HG03432 (cell line): ENCODE measurements at regions not wholly inside any gene's neighbourhood (a gene's known extent, or its start where the extent isn't known, plus 50 kb on each side); places are given as distances from the start of the nearest gene placed in this dataset.

Experiments used
- ATAC-seq: cut with Tn5 transposase; IDR thresholded peaks from one replicate; pipeline ENCODE4 v1.9.1; 2021; ENCODE audit warnings: mild to moderate bottlenecking, moderate library complexity; ENCODE audit not compliant: unreplicated experiment

DNA sequence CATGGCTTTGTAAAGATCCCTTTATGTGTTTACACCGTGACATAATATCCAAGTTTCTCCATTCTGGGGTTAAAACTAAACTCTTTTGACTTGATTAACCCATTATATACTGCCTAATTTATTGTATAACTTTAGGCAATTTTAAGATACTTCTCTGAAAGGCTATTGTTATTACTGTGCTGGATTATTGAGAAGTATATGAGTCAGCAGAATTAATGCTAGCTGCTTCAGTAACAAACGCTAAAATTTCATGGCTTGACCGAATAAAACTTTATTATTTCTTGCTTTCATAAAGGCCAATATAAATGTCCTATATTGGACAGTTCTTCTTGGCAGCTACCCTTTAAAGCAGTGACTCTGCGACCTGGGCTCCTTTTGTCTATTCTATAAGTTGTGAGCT is 853.9 kb downstream of the SORCS3 start:
- no peak for ATAC-seq

DNA sequence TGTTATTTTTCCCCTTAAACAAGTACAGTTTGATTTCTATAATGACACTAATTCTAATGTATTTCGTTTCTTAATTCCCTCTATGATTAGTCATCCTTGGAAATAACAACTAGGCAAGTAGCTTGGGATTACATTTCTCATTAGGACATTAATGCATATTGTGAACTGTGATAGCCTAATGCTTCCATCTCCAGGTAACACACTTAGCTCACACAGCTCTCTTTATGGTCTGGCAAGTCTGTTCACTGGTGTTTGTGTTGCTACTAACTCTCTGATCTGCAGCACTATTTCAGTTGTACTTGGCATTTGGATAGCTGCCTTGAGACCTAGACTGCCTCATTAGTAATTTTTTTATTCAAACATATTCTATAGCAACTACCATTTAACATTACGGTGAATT is 853.2 kb downstream of the SORCS3 start:
- ATAC-seq = no peak

DNA sequence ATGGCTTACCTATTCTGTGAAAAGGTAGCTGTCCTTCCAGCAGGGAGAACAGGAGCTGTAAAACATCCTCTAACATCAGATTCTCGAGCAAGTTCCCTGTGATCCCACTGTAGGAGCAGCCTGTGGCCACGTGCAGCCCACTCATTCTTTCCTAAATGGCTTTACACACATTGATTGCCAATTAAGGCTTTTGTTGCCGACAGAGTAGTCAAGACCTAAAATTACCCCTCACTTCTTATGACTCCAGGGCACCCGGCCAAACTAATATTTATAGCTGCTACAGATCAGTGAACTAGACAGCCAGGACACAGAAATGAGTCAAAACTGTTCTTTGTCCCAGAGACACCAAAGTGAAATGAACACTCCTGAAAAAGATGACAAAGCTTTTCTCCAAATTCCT is 832.1 kb downstream of the SORCS3 start:
- ATAC-seq = no peak

- no peak for ATAC-seq
Measured at GRCh38 chr10:105468759-105469158, 827.7 kb downstream of the SORCS3 start.

DNA sequence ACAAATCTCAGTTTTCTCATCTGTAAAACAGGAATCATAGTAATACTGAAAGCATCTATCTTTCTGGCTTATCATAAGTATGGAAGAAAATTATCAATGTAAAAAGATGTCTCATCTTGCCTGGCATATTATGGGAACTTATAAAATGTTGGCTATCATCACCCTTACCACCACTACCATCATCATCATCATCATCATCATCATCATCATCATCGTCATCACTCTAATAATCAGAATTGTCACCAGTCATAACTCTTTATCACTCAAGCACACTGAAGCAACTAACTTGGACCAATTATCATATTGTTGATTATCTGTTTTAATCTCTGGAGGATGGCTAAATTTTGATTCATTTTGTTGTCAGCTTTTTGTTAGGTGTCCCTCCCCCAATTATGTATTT is 825.4 kb downstream of the SORCS3 start:
- ATAC-seq = no peak

- ATAC-seq = no peak
Measured at GRCh38 chr10:105434970-105435369, 793.9 kb downstream of the SORCS3 start.

GRCh38 chr10:105413997-105414396 is 772.9 kb downstream of the SORCS3 start:
- no peak for ATAC-seq

- ATAC-seq = no peak
Measured at GRCh38 chr10:105409370-105409769, 768.3 kb downstream of the SORCS3 start.

DNA sequence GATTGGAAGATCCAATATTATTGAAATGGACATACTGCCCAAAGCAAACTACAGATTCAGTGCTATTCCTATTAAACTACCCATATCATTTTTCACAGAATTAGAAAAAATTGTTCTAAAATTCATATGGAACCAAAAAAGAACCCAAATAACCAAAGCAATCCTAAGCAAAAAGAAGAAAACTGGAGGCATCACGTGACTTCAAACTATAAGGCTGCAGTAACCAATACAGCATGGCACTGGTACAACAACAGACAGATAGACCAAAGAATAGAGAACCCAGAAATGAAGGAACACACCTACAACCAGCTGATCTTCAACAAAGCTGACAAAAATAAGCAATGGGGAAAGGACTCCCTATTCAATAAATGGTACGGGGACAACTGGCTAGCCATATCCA is 765.4 kb downstream of the SORCS3 start:
- ATAC-seq = no peak

DNA sequence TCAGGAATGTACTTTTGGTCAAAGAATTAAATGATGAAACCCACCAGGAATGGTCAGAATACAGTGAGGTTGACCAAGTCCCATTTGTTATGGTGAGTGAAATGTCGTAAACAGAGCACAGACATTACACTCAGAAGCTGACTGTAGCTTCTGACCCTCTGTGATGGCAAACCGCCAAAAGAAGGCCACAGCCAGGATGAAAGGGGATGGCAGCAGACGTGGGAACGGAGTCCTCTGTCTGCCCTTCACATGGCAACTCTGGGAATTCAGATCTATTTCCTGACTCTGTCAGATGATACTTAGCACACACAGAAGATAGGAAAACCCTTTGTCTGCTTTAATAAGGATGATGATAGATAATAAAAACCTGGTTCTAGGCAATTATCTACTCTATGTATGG is 757.1 kb downstream of the SORCS3 start:
- no peak for ATAC-seq

GRCh38 chr10:105391670-105392351 is 750.7 kb downstream of the SORCS3 start:
- ATAC-seq = no peak

- no peak for ATAC-seq
Measured at GRCh38 chr10:105387971-105388370, 746.9 kb downstream of the SORCS3 start.

GRCh38 chr10:105383978-105384377 is 742.9 kb downstream of the SORCS3 start:
- ATAC-seq = no peak

DNA sequence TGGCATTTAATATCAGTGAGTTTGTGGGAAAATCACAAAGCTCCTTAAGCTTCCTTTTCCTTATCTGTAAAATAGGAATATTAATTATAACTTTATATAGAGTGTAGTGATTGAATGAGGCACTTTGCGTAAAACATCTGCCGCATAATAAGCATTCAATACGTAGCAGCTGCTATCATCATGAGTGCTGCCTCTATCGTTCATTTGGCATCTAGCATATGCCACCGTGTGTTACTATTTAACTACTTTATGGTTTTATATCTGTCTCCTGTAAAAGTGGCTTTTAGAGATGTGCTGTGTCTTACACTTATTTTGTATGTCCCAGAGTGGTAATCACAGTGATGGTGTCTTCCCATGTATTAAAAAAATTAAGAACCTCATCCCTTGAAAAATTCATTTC is 729.6 kb downstream of the SORCS3 start:
- no peak for ATAC-seq

- ATAC-seq = no peak
Measured at GRCh38 chr10:105359708-105360107, 718.6 kb downstream of the SORCS3 start.

GRCh38 chr10:105358911-105359310 is 717.8 kb downstream of the SORCS3 start:
- ATAC-seq = no peak

DNA sequence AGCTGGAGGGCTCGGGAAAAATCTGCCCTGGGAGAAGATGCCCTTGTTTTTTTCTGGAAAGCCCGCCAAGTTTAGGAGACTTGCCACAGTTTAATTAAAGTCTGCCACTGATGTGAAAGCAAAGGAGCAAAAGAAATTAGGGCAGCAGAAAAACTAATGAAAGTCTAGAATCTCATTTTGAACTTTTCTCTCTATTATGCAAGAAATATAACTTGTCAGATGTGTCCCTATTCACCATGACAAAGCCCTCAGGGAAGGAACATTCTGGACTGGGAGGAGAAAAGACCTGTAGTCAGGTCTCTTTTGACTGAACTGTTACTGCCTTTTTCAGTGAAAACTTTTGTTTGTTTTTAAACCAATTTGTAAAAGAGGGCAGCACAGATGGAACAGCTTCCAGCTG is 715.5 kb downstream of the SORCS3 start:
- ATAC-seq = no peak

GRCh38 chr10:105354010-105354409 is 712.9 kb downstream of the SORCS3 start:
- no peak for ATAC-seq

DNA sequence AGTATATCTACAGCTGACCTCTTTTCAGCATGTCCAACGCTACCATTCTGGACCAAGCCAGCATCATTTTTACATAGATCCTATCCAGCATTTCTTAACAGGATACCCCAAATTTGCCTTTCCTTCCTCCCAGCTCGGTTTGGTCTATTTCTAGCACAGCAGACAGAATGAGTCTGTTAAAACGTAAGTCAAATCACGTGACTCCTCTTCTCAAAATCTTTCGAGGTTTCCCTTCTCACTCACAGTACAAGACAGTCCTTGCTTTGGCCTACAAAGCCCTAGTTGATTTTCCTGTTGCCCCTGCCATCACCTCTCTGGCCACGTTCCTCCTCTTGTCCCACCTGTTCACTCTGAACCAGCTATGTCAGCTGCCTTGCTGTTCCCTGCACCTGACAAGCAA is 711.7 kb downstream of the SORCS3 start:
- no peak for ATAC-seq

DNA sequence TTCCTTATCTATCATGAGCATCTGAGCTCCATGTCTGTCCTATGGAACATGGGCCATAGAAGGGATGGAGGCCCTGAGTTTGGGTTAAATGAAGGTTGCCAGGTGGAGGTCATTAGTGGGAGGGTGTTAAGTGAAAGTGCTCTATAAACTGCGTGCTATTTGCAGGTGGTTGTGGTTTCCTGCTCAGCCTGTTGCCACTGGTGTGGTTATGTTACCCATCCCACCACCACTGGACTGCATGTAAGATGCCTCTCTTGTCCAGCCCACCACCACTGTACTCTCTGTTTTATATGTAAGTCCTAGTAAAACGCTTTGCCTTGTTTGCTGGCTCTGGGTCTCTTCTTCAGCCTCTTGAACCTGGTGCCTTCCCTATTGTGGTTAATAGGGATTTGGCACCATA is 711.2 kb downstream of the SORCS3 start:
- no peak for ATAC-seq

- ATAC-seq = no peak
Measured at GRCh38 chr10:105351187-105351586, 710.1 kb downstream of the SORCS3 start.

GRCh38 chr10:105347487-105347886 is 706.4 kb downstream of the SORCS3 start:
- no peak for ATAC-seq

GRCh38 chr10:105342606-105343005 is 701.5 kb downstream of the SORCS3 start:
- ATAC-seq = no peak
